BE2C (cell line): ENCODE measurements at regions not wholly inside any gene's neighbourhood (a gene's known extent, or its start where the extent isn't known, plus 50 kb on each side); places are given as distances from the start of the nearest gene placed in this dataset.
A peak's percentile ranks its signal among the peaks of the same experiment; 100 is the strongest.

ENCODE experiments used
- DNase-seq: peaks from one replicate; pipeline ENCODE4 v3.0.0-alpha.2; 2020
- H3K27me3 ChIP-seq: fragments of 250-450 bp; sonication (Bioruptor Pico); 2 replicates; pipeline ENCODE4 v1.5.1; 2020; ENCODE audit warnings: mild to moderate bottlenecking
- H3K36me3 ChIP-seq: fragments of 250-450 bp; sonication (Bioruptor Pico); 2 replicates; pipeline ENCODE4 v1.5.1; 2020; ENCODE audit warnings: mild to moderate bottlenecking
- H3K4me1 ChIP-seq: fragments of 250-450 bp; sonication (Bioruptor Pico); 2 replicates; pipeline ENCODE4 v1.5.1; 2020
- H3K4me3 ChIP-seq: 2 replicates; pipeline ENCODE4 v1.5.1; 2011; ENCODE audit warnings: low read depth, low read length
- H3K9me3 ChIP-seq: fragments of 250-450 bp; sonication (Bioruptor Pico); 2 replicates; pipeline ENCODE4 v1.5.1; 2020
- CTCF ChIP-seq: IDR thresholded peaks from 2 replicates; pipeline ENCODE4 v1.5.1; 2012; ENCODE audit warnings: mild to moderate bottlenecking, low read depth, low read length

- Histone ChIP-seq H3K36me3 (no peaks in the 10 kb centered on the region), H3K27me3 (peaks cover 7% of the 10 kb centered on the region; the same call in 1 of the 2 replicates), H3K4me1 (no peaks in the 10 kb centered on the region), H3K4me3 (no peak overlapping the region), H3K9me3 (no peaks in the 10 kb centered on the region; the same call in 1 of the 2 replicates)
- no peak for TF ChIP-seq CTCF
- DNase-seq = no peak
Observed at GRCh38 chr3:182530316-182530715, 263.0 kb upstream of the ATP11B start.

GRCh38 chr3:182533394-182533793 is 259.9 kb upstream of the ATP11B start:
- H3K4me1 ChIP-seq = no peaks in the 10 kb centered on the region
- peak; percentile 48 for DNase-seq
- H3K27me3 ChIP-seq = no peaks in the 10 kb centered on the region
- H3K9me3 ChIP-seq = no peaks in the 10 kb centered on the region; the same call in 1 of the 2 replicates
- no peak for TF ChIP-seq CTCF
- H3K36me3 ChIP-seq = no peaks in the 10 kb centered on the region
- H3K4me3 ChIP-seq = no peak overlapping the region

GRCh38 chr3:182544542-182544941 is 248.8 kb upstream of the ATP11B start:
- Histone ChIP-seq H3K4me3 (no peak overlapping the region), H3K27me3 (no peaks in the 10 kb centered on the region), H3K36me3 (no peaks in the 10 kb centered on the region), H3K4me1 (no peaks in the 10 kb centered on the region), H3K9me3 (no peaks in the 10 kb centered on the region)
- no peak for DNase-seq
- TF ChIP-seq CTCF = no peak

GRCh38 chr3:182562274-182562673 is 231.0 kb upstream of the ATP11B start:
- no peak for TF ChIP-seq CTCF
- no peaks in the 10 kb centered on the region for H3K4me1 ChIP-seq

DNA sequence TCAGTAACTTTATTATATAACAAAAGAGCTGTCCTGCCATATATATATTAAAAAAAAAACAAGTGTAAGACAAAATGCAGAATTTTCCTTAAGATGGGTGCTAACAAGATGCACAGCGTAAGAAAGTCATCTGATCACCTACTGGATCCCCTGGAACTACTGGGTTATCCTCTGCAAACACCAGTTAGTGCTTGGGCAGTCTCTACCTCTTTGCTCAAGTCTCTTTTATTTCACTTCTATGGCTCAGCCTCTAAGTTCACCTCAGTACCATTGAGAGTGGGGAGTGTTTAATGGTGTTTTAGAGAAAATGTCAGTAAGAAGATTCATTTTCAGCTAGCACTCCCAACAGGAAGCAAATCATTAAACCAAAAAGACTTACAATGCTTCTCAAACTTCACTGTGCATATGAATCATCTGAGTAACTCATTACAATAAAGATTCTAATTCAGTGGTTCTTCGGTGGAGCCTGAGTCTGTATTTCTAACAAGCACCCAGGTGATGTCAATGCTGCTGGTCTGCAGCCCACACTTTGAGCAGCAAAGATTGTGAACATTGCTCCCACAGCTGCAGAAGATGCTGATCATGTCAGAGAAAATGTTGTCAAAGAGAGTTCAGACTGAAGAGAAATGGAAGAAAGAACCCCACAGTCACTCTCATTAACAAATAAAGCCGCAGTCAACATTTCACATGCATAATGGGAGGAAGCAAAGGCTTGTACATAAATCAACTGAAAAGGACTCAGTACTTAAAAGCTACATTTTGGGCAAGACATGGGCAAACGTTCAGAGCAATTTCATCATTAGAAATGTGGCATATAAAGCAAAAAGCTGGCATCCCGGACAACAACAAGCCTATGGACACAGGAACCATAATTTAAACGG is 227.1 kb upstream of the ATP11B start:
- no peaks in the 10 kb centered on the region for H3K27me3 ChIP-seq

More at GRCh38 chr3:182562274-182562673, 231.0 kb upstream of the ATP11B start:
- Histone ChIP-seq H3K4me3 (no peak overlapping the region), H3K27me3 (no peaks in the 10 kb centered on the region; the same call in 1 of the 2 replicates), H3K36me3 (no peaks in the 10 kb centered on the region), H3K9me3 (no peaks in the 10 kb centered on the region)
- no peak for DNase-seq

More for the DNA sequence above, 227.1 kb upstream of the ATP11B start:
- H3K4me1 ChIP-seq = no peaks in the 10 kb centered on the region
- H3K36me3 ChIP-seq = no peaks in the 10 kb centered on the region
- no peak for DNase-seq
- TF ChIP-seq CTCF = no peak
- H3K9me3 ChIP-seq = no peaks in the 10 kb centered on the region
- H3K4me3 ChIP-seq = no peak overlapping the region
